ENCODE measurements at regions not wholly inside any gene's neighbourhood (a gene's known extent, or its start where the extent isn't known, plus 50 kb on each side); places are given as distances from the start of the nearest gene placed in this dataset.

DNA sequence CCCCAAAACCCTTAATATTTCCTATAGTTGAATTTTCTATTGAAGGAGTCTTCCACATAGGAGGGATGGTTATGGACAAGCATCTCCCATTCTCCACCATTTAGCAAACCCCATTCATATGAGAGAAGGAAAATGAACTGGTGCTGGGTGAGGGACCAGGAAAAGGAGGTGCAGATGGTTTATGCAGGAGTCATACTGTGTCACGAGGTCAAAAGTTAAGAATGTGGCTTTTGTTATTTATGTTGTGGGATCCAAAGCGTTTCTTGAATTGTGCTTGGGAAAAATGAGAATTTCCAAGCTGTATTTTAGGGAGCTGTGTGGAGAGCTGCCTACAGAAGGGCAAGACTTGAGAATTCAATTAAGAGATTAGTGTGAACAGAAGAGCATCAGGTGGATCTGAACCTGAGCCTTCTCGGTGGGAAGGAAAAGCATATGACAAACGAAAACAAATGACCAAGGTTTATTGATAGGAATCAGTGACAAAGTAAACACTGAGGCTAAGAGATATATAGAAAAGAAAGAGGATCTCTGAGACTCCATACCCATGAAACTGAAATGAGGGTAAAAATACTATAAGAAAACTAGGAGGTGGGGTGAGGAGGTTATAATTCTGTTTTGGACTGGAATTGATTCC is 473.3 kb upstream of the NR2F2 start:
- Mint-ChIP-seq H3K4me3 (no peak overlapping the region), H3K27me3 (peaks cover 7% of the 10 kb centered on the region)
- CTCF ChIA-PET, result no interaction called here

DNA sequence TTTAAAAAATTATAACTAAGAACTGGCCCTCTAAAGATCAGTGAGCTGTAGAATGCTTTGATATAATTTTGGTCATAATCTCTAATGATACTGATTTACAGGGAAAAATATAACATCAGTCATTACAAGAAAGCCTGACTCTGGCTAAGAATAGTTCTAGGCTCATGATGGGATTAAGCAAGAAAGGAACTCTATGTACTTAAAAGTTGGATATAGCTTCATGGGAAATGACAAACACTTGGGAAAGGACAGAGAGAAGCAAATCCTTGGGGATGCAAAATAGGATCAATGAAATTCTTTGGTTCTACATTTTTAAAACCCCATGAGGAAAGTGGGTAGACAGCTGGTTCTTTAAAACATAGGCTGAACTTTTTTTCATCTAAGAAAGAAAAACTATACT is 472.7 kb upstream of the NR2F2 start:
- Mint-ChIP-seq H3K36me3 (ENCODE audit: low read depth) (no peaks in the 10 kb centered on the region), H3K9me3 (no peaks in the 10 kb centered on the region), H3K4me3 (no peak overlapping the region), H3K4me1 (ENCODE audit: low read depth) (no peaks in the 10 kb centered on the region), H3K27ac (no peak overlapping the region), H3K27me3 (peaks cover 7% of the 10 kb centered on the region)
- intact Hi-C loops (cut with micrococcal nuclease), result no loop called here
- TF ChIP-seq, protein P1, sequence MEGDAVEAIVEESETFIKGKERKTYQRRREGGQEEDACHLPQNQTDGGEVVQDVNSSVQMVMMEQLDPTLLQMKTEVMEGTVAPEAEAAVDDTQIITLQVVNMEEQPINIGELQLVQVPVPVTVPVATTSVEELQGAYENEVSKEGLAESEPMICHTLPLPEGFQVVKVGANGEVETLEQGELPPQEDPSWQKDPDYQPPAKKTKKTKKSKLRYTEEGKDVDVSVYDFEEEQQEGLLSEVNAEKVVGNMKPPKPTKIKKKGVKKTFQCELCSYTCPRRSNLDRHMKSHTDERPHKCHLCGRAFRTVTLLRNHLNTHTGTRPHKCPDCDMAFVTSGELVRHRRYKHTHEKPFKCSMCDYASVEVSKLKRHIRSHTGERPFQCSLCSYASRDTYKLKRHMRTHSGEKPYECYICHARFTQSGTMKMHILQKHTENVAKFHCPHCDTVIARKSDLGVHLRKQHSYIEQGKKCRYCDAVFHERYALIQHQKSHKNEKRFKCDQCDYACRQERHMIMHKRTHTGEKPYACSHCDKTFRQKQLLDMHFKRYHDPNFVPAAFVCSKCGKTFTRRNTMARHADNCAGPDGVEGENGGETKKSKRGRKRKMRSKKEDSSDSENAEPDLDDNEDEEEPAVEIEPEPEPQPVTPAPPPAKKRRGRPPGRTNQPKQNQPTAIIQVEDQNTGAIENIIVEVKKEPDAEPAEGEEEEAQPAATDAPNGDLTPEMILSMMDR (IDR thresholded peaks at IDR 0.05), result no peak
- CTCF ChIA-PET, result no interaction called here
- POLR2A ChIA-PET, result interaction anchor here (0.6 kb wide), 1 partner anchor 109 kb away, joined by 3 read pairs; no protein-coding TSS in a partner anchor
- no peak for ATAC-seq
- no peak for DNase-seq

More for the DNA sequence above, 473.3 kb upstream of the NR2F2 start:
- intact Hi-C loops (cut with micrococcal nuclease), result no loop called here
- no peaks in the 10 kb centered on the region for H3K9me3 Mint-ChIP-seq
- ATAC-seq (no peak), DNase-seq (no peak)
- POLR2A ChIA-PET, result no interaction called here
- H3K27ac Mint-ChIP-seq, result no peak overlapping the region
- no peaks in the 10 kb centered on the region for H3K4me1 Mint-ChIP-seq (ENCODE audit: low read depth)
- no peaks in the 10 kb centered on the region for H3K36me3 Mint-ChIP-seq (ENCODE audit: low read depth)
- TF ChIP-seq, protein P1 (IDR thresholded peaks at IDR 0.05), result no peak

DNA sequence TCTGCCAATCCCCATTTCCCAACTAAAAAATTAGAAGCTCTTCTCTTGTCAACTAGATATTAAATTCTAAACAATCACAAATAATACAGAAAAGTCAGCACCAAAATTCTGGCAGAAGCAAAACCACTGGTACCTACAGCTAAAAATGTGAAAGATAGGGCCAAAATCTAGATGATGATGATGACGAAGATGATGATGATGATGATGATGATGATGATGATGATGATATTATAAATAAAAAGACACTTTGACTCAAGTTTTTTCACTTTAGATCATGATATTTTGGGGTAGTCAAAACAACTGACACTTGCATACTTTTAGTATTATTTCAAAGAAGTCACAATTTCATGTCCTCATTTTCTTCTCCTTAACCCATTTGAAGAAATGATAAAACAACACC is 470.1 kb upstream of the NR2F2 start:
- Mint-ChIP-seq H3K9me3 (no peaks in the 10 kb centered on the region), H3K27me3 (peaks cover 7% of the 10 kb centered on the region), H3K36me3 (ENCODE audit: low read depth) (no peaks in the 10 kb centered on the region), H3K27ac (no peak overlapping the region), H3K4me3 (no peak overlapping the region), H3K4me1 (ENCODE audit: low read depth) (no peaks in the 10 kb centered on the region)
- no peak for ATAC-seq
- no peak for DNase-seq
- ChIA-PET CTCF (interaction anchor here (0.7 kb wide), 1 partner anchor 210 kb away, joined by 6 read pairs; no protein-coding TSS in a partner anchor), POLR2A (no interaction called here)
- intact Hi-C loops (cut with micrococcal nuclease), result no loop called here
- TF ChIP-seq, protein P1 (IDR thresholded peaks at IDR 0.05), result no peak

DNA sequence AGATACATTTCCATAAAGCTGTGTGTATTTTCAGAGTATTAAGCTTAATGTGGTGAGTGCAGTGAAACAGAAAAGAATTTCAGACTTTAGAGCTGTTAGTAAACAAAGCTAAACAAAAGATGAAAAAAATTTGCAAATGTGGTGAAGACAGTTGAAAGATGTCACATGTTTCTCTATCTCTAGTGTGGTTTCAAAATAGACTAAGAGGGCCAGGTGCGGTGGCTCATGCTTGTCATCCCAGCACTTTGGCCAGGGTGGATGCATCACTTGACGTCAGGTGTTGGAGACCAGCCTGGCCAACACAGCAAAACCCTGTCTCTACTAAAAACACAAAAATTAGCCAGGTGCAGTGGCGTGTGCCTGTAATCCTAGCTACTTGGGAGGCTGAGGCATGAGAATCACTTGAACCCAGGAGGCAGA is 466.0 kb upstream of the NR2F2 start:
- Mint-ChIP-seq H3K36me3 (ENCODE audit: low read depth) (no peaks in the 10 kb centered on the region), H3K27ac (no peak overlapping the region), H3K4me1 (ENCODE audit: low read depth) (peaks cover under 1% of the 10 kb centered on the region), H3K4me3 (no peak overlapping the region), H3K27me3 (peaks cover 1% of the 10 kb centered on the region), H3K9me3 (no peaks in the 10 kb centered on the region)
- TF ChIP-seq, protein P1 (IDR thresholded peaks at IDR 0.05), result no peak
- DNase-seq (peak; percentile 13), ATAC-seq (no peak)
- intact Hi-C loops (cut with micrococcal nuclease), result no loop called here
- CTCF ChIA-PET, result no interaction called here
- POLR2A ChIA-PET, result no interaction called here

DNA sequence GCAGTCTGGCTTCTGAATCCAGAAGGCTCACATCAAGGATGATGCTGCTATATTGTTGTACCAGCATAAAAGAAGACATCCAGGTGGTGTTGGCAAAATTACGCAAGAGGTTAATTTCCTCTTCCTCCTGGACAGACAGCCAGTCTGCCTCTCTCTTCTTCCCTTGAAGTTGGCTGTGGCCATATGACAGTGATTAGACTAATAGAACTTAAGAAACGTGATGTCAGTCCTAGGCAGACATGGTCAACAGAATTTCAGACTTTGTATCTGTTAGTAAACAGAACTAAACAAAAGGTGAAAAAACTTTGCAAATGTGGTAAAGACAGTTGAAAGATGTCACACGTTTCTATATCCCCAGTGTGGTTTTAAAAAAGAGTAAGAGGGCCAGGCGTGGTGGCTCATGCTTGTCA is 465.2 kb upstream of the NR2F2 start:
- Mint-ChIP-seq H3K4me1 (ENCODE audit: low read depth) (peaks cover 8% of the 10 kb centered on the region), H3K36me3 (ENCODE audit: low read depth) (no peaks in the 10 kb centered on the region), H3K27ac (no peak overlapping the region), H3K9me3 (no peaks in the 10 kb centered on the region), H3K27me3 (no peaks in the 10 kb centered on the region), H3K4me3 (no peak overlapping the region)
- intact Hi-C loops (cut with micrococcal nuclease), result no loop called here
- DNase-seq (no peak), ATAC-seq (no peak)
- ChIA-PET CTCF (no interaction called here), POLR2A (no interaction called here)
- TF ChIP-seq, protein P1 (IDR thresholded peaks at IDR 0.05), result no peak

Data from activated CD8-positive, alpha-beta T cell treated with anti-CD3 and anti-CD28 coated beads for 36 hours (primary cell).